ENCODE measurements at regions not wholly inside any gene's neighbourhood (a gene's known extent, or its start where the extent isn't known, plus 50 kb on each side); places are given as distances from the start of the nearest gene placed in this dataset.

- Mint-ChIP-seq H3K4me1 (no peaks in the 10 kb centered on the region), H3K27ac (no peak overlapping the region), H3K9me3 (no peaks in the 10 kb centered on the region), H3K4me3 (no peak overlapping the region), H3K27me3 (no peaks in the 10 kb centered on the region)
- ATAC-seq (no peak), DNase-seq (no peak)
These were observed 516.4 kb upstream of the DPH6 start for GRCh38 chr15:36062357-36062756.

GRCh38 chr15:36066757-36067156 is 512.7 kb upstream of the CDIN1 start:
- H3K27me3 Mint-ChIP-seq, result no peaks in the 10 kb centered on the region
- H3K4me1 Mint-ChIP-seq, result no peaks in the 10 kb centered on the region
- H3K9me3 Mint-ChIP-seq, result no peaks in the 10 kb centered on the region
- no peak overlapping the region for H3K27ac Mint-ChIP-seq
- no peak overlapping the region for H3K4me3 Mint-ChIP-seq
- DNase-seq (no peak), ATAC-seq (no peak)

GRCh38 chr15:36067483-36068274 is 511.7 kb upstream of the CDIN1 start:
- Mint-ChIP-seq H3K4me1 (no peaks in the 10 kb centered on the region), H3K4me3 (no peak overlapping the region), H3K27ac (no peak overlapping the region), H3K9me3 (no peaks in the 10 kb centered on the region), H3K27me3 (no peaks in the 10 kb centered on the region)
- ATAC-seq (no peak), DNase-seq (no peak)

- Mint-ChIP-seq H3K27ac (no peak overlapping the region), H3K4me1 (no peaks in the 10 kb centered on the region), H3K4me3 (no peak overlapping the region), H3K27me3 (no peaks in the 10 kb centered on the region), H3K9me3 (peaks cover 10% of the 10 kb centered on the region in 2 donors)
- no peak for DNase-seq
- ATAC-seq, result no peak
These were observed 504.1 kb upstream of the CDIN1 start for GRCh38 chr15:36075333-36075732.

GRCh38 chr15:36079021-36079420 is 500.4 kb upstream of the CDIN1 start:
- Mint-ChIP-seq H3K4me1 (no peaks in the 10 kb centered on the region), H3K9me3 (peaks cover 25 to 36% of the 10 kb centered on the region in 2 donors), H3K27ac (no peak overlapping the region), H3K27me3 (no peaks in the 10 kb centered on the region), H3K4me3 (no peak overlapping the region)
- DNase-seq, result no peak
- no peak for ATAC-seq

- no peaks in the 10 kb centered on the region for H3K4me1 Mint-ChIP-seq
- no peak overlapping the region for H3K27ac Mint-ChIP-seq
- no peak for DNase-seq
- H3K9me3 Mint-ChIP-seq, result peaks cover 37 to 43% of the 10 kb centered on the region in 2 donors
- no peak overlapping the region for H3K4me3 Mint-ChIP-seq
- no peaks in the 10 kb centered on the region for H3K27me3 Mint-ChIP-seq
- no peak for ATAC-seq
These were observed 498.7 kb upstream of the CDIN1 start for GRCh38 chr15:36080759-36081158.

GRCh38 chr15:36090286-36090946 is 489.0 kb upstream of the CDIN1 start:
- no peak for ATAC-seq
- Mint-ChIP-seq H3K27me3 (peaks cover 10% of the 10 kb centered on the region), H3K4me1 (no peaks in the 10 kb centered on the region), H3K27ac (no peak overlapping the region), H3K4me3 (no peak overlapping the region), H3K9me3 (peaks cover 0 to 10% of the 10 kb centered on the region in 2 donors)
- no peak for DNase-seq

GRCh38 chr15:36106640-36107335 is 472.6 kb upstream of the CDIN1 start:
- no peaks in the 10 kb centered on the region for H3K9me3 Mint-ChIP-seq
- no peak overlapping the region for H3K27ac Mint-ChIP-seq
- no peak overlapping the region for H3K4me3 Mint-ChIP-seq
- ATAC-seq (no peak), DNase-seq (no peak)
- no peaks in the 10 kb centered on the region for H3K4me1 Mint-ChIP-seq
- H3K27me3 Mint-ChIP-seq, result no peaks in the 10 kb centered on the region

GRCh38 chr15:36108541-36108940 is 470.9 kb upstream of the CDIN1 start:
- no peak for ATAC-seq
- H3K4me1 Mint-ChIP-seq, result no peaks in the 10 kb centered on the region
- H3K9me3 Mint-ChIP-seq, result no peaks in the 10 kb centered on the region
- H3K4me3 Mint-ChIP-seq, result no peak overlapping the region
- DNase-seq, result no peak
- no peaks in the 10 kb centered on the region for H3K27me3 Mint-ChIP-seq
- no peak overlapping the region for H3K27ac Mint-ChIP-seq

GRCh38 chr15:36109943-36110658 is 469.3 kb upstream of the CDIN1 start:
- no peaks in the 10 kb centered on the region for H3K4me1 Mint-ChIP-seq
- ATAC-seq (no peak), DNase-seq (no peak)
- no peaks in the 10 kb centered on the region for H3K9me3 Mint-ChIP-seq
- H3K4me3 Mint-ChIP-seq, result no peak overlapping the region
- H3K27ac Mint-ChIP-seq, result no peak overlapping the region
- no peaks in the 10 kb centered on the region for H3K27me3 Mint-ChIP-seq

- H3K4me3 Mint-ChIP-seq, result no peak overlapping the region
- no peaks in the 10 kb centered on the region for H3K4me1 Mint-ChIP-seq
- no peak overlapping the region for H3K27ac Mint-ChIP-seq
- no peak for DNase-seq
- no peaks in the 10 kb centered on the region for H3K27me3 Mint-ChIP-seq
- H3K9me3 Mint-ChIP-seq, result no peaks in the 10 kb centered on the region
- no peak for ATAC-seq
These were observed 468.8 kb upstream of the CDIN1 start for GRCh38 chr15:36110659-36110993.

- no peak overlapping the region for H3K27ac Mint-ChIP-seq
- DNase-seq (no peak), ATAC-seq (no peak)
- no peaks in the 10 kb centered on the region for H3K27me3 Mint-ChIP-seq
- H3K4me1 Mint-ChIP-seq, result no peaks in the 10 kb centered on the region
- no peak overlapping the region for H3K4me3 Mint-ChIP-seq
- peaks cover 0 to 5% of the 10 kb centered on the region in 2 donors for H3K9me3 Mint-ChIP-seq
These were observed 462.1 kb upstream of the CDIN1 start for GRCh38 chr15:36117296-36117787.

- Mint-ChIP-seq H3K4me3 (no peak overlapping the region), H3K4me1 (no peaks in the 10 kb centered on the region), H3K27ac (no peak overlapping the region), H3K27me3 (no peaks in the 10 kb centered on the region), H3K9me3 (peaks cover 0 to 13% of the 10 kb centered on the region in 2 donors)
- DNase-seq, result no peak
- ATAC-seq, result no peak
These were observed 453.2 kb upstream of the CDIN1 start for GRCh38 chr15:36126194-36126593.

- H3K27ac Mint-ChIP-seq, result no peak overlapping the region
These were observed 448.6 kb upstream of the CDIN1 start for GRCh38 chr15:36130641-36131310.

GRCh38 chr15:36133742-36134141 is 445.7 kb upstream of the CDIN1 start:
- Mint-ChIP-seq H3K27me3 (no peaks in the 10 kb centered on the region), H3K4me3 (no peak overlapping the region), H3K27ac (no peak overlapping the region), H3K9me3 (peaks cover 4 to 5% of the 10 kb centered on the region in 2 donors), H3K4me1 (no peaks in the 10 kb centered on the region)
- no peak for ATAC-seq
- DNase-seq, result no peak

More at GRCh38 chr15:36130641-36131310, 448.6 kb upstream of the CDIN1 start:
- ATAC-seq (no peak), DNase-seq (no peak)
- H3K4me1 Mint-ChIP-seq, result no peaks in the 10 kb centered on the region
- no peak overlapping the region for H3K4me3 Mint-ChIP-seq
- no peaks in the 10 kb centered on the region for H3K27me3 Mint-ChIP-seq
- H3K9me3 Mint-ChIP-seq, result peaks cover 5 to 6% of the 10 kb centered on the region in 2 donors
